HG03457 (cell line): ENCODE measurements at regions not wholly inside any gene's neighbourhood (a gene's known extent, or its start where the extent isn't known, plus 50 kb on each side); places are given as distances from the start of the nearest gene placed in this dataset.
"Not testable (repeated sequence)": the region's sequence is repeated elsewhere in the genome, so short reads cannot be mapped to it uniquely, and the experiment has no call there.

Experiments
- ATAC-seq: cut with Tn5 transposase; IDR thresholded peaks from one replicate; pipeline ENCODE4 v1.9.1; 2021; ENCODE audit warnings: moderate number of reproducible peaks; ENCODE audit not compliant: unreplicated experiment

DNA sequence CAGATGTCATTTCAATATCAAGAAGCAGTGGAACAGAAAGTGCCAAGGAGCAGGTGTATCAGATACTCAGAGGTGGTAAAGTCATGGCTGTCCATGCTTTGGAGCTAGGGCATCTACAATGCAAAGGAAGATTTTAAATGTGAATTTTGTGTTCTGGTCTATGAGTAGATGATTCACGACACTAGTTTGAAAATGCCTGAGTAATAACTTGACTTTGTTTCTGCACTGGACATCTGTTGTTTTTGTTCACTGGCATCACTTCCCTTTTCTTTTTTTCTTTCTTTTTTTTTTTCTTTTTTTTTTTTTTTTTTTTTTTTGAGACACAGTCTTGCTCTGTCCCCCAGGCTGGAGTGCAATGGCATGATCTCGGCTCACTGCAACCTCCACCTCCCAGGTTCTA lies 460.7 kb upstream of the PAPPA start:
- not testable (repeated sequence) for ATAC-seq

DNA sequence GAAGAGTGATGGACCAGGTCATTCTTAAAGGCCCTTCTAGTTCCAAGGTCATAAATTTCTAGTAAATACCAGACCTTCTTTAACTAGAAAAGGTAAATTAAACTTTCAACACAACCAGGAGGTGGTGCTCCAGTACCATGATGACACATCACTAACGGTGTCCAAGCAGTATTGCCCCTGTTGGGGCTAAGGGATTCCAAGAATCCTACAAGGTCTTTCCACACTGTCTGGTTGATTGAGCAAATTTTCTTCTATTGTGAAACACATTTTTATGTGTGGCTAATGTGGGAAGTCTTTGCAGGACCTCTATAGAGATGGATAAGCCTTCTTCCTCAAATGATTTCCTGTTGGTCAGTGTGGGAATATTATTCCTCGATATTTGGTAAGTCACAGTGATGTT lies 459.6 kb upstream of the PAPPA start:
- no peak for ATAC-seq

DNA sequence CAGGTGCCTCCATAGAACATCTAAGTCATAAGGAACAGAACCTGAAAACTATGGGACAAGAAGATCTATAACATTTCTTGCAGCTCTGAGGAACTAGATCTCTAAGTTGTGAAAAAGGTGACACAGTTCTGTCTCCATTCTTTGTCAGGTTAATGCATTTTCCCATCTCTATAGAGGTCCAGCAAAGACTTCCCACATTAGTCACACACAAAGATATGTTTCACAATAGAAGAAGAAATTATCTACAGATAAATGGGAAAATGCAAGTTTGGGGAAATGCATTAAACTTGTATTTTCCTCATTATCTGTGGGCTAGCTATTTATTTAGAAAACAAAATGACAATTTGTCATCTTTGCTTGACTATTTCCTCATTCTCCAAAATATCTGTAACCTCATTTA lies 458.6 kb upstream of the PAPPA start:
- no peak for ATAC-seq

DNA sequence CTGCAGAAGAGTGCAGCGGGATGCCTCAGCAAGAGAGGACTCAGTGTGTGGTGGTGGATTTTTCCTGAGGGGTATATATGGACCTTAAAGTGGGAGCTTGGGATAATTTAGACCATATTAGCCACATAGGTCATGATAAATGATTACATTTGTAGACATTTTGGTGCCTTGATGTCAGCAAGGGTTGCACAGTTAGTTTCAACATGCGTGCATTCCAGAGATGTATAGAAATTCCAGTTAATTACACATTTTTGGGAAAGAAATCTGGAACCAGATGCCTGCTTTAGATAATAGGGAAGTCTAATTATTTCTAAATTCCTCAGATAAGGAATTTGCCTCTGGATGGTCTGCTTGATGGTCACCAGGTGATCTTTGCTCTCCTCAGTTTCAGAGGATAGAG lies 440.6 kb upstream of the PAPPA start:
- ATAC-seq: no peak

DNA sequence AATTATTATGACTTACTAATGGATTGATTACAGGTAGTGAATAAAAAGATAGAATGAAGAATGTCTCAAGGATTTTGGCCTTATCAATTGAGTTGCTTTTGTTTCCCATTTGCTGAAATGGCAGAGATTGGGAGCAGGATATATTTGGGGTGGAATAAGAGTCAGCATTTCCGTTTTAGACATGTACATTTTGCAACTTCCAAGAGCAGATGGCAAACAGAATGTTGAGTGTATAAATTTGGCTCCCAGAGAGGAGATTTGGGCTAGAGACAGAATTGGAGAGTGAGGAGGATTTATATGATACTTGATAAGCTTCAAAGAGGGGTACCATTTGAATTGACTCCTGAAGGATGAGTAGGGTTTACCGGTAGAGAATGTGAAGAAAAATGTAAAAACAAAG lies 437.9 kb upstream of the PAPPA start:
- ATAC-seq: no peak

DNA sequence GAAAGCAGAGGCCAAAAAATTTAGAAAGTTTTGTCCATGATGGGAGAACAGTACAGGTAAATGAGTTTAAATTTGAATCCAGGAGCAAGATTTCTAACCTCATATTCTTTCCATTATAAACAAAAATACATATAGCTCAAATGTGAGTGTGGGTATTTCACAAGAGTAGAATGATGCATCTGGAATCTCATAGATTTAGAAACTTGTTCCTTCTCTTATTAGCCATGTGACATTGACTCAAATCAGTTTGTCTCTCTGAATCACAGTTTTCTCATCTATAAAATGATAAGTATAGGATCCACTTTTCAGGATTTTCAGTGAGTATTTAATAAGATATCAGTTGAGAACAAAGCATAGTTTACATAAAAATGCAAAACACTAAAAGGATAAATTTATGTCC lies 436.3 kb upstream of the PAPPA start:
- no peak for ATAC-seq

DNA sequence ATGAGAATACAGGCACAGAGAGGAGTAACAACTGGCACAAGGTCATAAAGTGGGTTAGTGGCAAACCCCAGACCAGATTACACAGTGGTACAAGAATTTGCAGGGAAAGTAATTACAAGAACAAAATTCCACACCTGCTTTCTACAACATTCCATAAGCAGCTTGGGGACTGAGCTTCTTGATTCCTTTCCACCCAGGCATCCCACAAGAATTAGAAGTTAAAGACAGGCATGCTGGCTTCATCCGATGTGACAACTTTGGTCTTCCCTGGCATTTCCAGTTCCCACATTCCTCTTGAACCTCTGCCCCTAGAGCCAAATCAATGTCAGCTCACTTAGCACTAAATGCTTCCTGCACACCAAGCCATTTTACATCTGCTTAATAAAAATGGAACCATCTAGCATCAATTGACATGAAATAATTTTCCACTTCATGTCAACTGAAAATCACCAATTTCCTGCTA lies 435.8 kb upstream of the PAPPA start:
- ATAC-seq: no peak

DNA sequence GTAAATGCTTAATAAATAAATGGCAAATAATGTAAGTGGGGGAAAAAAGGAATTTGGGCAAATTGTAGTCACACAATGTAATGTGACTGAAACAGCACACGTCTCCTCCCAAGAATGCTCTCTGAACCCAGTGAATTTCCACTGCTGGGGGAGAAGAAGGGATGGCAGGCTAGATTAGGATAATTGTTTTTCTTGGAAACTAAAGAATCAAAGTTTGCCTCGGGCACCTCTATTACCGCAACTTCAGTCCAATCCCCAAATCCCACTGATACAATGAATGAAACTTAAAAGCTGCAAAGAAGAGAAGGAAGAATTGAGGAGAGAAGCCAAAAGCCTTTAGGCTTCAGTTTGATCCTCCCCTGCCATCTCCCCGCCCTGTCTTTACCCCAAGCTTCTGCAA lies 423.2 kb upstream of the PAPPA start:
- no peak for ATAC-seq

DNA sequence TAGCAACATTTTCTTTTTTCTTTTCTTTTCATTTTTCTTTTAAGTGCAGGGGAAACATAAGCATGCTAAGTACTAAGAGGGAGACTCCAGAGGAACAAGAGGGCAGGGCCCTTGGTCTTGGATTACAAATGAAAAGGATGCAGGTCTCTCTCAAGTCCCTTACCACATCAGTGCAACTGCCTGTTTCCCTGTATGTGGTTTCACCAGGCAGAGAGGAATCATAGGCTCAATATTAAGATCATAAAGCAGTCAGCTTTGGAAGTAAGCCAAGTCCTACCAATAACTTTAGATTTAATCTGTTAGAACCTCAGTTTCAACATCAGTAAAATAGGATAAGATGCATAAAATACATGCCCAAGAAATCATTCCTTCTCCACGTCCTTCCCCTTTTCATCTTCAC lies 422.7 kb upstream of the PAPPA start:
- no peak for ATAC-seq

DNA sequence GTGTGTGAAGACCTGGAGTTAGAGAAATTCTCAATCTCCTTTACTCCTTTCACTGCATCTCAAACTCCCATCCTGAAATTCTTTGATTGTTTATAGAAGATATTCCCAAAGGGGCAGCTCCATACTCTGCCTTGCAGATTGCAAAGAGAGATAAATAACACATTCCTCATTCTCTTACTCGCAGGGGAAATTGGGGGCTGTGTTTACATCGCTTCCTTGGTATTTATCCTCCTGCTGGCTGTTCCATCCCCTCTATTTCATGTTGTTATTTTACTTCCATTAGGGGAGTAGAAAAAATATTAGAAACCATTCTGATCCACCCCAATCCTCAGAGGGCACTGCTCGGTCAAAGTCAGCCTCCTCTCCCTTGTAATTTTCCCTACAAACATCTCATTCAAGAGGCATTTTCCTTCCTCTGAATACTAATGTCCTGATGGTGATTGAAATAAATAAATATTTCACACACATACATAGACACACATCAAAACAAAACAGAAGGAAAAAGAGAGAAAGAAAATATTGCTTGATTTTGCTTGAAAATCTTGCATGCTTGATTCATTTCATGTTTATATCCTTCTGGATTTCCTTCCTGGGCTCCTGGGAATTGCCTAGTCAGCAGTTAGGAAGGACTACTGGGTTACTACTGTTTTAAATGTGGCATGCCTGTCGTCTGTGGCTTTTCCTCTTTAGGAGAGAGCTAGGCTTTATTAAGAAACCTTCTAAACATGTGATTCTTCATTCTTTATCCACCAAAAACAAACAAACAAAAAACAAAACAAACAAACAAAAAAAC lies 420.1 kb upstream of the PAPPA start:
- ATAC-seq: no peak

DNA sequence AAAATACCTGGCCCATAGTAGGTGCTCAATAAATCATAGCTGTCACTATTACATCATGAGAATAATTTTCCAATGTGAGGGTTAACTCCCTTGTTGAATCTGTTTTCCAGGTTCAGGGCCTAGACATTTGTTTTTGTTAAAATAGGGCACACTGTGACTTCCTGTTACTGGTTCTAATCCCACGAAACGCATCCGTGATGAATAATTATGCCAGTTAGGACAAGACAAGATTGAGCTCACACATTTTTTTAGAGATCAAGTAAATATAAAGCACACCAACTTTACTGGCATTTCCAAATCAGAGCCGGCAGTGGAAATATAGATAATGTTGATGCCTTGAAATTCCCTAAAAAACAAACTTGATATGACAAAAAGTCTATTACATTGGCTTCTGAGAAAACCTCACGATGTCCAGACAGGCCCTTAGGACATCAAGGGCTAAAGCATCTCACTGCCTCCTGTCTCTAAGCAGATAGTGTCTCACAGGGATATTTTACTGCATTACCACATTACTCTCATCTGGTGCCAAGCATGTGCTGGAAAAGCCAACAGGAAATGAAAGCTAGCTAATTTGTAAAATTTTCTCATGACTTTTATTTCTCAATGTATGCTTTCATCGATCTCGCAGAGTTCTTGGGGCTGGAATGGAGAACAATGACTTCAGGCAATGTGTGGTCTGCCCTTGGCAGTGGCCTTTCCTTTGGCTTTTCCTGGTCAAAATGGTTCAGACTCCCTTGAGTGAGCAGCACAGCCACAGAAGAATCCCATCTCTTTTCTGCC lies 414.3 kb upstream of the PAPPA start:
- ATAC-seq: no peak

DNA sequence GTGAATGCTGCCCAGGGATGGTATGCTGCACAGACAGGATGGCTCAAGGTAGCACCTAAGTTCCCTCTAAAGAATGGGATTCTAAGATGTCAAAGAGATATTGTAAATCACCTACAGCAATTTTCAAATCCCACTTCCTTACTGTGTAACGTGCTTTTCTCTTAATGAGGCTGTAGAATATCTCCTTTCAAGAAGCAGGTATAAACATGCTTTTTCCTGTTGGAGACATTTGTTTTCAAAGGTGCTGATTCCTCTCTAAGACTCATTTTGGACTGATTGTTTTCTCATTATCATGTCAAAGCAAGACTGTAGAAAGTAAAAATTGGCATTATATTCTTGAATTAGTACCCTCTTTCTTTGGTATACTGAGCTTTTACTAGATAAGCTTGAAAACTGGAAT lies 412.6 kb upstream of the PAPPA start:
- no peak for ATAC-seq

DNA sequence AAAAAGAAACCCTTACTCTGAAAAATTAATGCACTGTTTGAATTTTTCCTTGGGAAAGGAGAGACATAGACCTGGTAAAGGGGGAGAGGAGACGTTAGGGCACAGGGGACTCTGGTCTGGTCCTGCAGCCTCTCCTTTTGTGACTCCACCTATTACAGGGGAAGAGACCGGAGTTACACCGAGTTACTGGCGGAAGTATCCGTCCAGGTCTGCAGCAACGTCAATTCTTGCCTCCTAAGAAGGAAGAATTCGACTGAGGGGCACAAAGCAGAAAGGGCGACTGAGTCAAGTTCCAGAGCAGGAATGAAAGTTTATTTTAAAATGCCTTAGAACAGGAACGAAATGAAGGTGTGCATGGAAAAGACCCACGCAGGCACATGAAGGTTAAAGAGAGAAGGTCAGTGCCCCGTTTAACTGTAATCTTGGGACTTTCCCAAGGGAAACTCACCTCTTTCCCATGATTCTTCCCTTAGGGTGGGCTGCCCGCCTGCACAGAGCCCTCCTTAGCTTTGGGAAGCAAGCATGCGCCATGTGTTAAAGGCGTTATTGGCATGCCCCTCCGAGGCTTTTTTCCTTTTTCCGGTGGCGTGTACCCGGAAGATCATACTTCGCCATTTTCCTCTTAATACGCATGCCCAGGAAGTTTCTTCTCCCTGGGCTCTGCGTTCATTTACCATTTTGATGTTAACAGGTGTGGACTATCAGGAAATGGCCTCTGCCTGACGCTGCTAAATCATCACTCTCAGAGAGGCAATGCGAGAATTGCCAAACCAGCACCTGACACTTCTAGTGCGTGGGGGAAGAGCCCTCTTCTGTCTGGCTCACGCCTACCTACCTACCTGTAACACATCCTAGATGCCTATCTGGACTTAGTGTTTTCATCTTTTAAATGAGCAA lies 409.6 kb upstream of the PAPPA start:
- ATAC-seq: no peak

DNA sequence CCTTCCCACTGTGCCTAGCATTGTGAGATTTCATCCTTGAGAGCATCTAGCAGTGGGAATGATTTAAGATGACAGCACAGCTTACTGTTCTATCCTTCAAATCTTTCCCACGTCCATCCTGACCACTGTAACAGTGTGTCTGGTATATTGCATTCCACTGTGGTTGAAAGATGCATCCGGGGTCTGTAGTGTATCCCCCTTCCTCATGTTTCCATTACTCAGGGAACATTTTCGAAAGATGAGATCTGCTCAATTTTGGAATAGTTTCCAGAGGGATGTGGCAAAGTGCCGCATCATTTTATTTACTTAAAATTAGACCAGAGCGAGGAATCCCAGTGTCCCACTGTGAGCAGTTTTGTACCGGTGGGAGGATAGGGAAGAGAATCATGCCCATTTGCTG lies 407.1 kb upstream of the PAPPA start:
- no peak for ATAC-seq

DNA sequence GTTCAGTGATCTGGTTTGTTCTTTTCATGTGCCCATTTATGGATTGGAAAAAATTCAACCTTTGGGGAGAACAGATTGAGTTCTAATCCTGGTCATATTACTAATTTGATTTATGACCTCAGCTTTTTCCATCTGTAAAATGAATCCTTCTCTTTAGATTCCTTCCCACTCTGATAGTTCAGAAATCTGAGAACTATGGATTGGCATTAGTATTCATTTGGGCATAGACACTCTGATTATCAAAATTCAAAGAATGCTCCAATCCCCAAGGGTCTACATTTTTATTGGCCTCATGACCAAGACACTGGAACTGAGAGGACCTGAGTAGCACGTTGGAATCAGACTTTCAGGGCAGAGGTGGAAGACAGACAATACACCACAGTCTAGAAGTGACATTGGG lies 405.9 kb upstream of the PAPPA start:
- no peak for ATAC-seq

DNA sequence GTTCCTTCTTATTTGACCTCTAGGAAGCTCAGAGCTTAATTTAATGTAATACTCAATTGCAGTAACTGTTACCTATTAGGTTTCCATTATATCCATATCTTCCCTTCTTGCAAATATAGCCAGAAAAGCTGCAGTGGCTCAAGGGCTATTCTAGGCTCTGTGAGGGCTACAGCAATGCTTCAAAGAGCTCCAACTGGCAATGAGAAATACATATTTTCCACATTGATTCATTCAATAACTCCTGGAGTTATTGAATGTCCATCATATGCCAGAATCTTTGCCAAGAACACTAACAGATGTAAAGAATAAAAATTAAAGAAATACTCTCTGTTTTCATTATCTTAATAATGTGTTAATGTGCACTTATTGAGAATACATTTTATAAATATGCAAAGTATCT lies 396.9 kb upstream of the PAPPA start:
- ATAC-seq: no peak

DNA sequence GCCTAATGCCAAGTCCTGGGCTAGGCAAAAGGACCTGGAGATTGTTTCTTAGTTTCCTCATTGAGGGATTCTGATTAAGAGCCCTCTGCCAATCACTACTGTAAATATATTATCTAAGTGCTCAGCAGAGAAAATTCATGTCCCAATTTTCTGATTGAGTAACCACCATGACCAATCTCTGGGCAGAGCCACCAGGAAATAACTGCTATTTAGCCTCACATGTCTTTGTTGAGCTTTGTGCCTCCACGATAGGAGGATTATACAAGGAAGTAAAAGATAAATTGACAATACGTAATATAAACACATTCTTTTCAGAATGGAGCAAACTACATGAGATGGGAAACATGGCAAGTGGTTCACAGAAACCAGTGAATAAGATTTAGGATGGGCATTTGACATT lies 396.1 kb upstream of the PAPPA start:
- ATAC-seq: no peak

DNA sequence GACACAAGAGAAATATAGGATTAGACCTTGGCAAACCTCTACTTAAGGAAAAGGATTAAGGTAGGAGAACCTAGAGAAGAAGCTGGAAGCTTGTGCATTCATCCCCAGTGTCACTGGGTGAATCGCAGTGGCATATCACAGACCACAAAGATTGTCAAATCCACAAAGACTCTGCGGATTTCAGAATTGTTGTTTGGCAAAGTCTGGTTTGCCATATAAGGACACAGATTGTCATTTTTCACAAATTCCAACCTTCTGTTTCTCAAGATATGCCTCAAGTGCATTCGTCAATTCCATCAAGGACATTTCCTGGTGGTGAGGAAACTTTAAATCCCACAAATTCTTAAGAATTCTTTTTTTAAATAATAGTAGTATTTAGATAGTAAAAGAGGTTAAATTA lies 395.1 kb upstream of the PAPPA start:
- no peak for ATAC-seq

DNA sequence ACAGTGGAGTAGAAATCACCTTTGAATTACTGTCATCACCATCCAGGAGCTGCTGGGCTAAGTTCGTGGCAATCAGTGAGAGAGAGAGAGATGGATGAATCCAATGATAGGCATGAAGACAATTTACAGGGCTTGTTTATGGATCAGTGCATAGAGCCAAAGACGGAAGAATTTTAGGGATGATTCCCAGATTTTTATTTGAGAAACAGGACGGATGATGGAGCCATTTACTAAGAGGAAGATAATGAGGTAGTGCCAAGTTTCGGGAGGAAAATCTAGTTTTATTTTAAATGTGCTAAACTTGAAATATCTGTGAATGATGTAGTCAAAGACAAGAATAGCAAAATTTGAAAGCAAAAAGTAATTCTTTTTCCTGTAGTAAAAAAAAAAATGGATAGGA lies 394.2 kb upstream of the PAPPA start:
- no peak for ATAC-seq

DNA sequence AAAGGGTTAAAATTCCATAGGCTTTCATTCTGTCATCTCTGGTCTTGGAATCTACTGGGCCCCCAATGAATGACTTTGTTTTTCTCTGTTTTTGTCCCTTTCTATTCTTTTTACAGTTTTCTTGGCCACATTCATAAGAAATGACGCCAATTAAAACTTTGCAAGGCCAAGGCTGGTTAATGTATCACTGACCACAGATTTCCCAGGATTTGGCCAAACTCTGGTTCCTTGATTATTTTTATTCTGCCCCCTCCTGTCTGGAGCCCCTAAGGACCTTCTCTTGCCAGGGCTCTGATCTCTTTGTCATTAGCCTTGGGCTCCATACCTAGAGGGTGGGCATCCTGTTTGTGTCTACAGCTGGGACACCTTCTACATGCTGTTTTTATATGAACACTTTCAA lies 388.9 kb upstream of the PAPPA start:
- no peak for ATAC-seq

DNA sequence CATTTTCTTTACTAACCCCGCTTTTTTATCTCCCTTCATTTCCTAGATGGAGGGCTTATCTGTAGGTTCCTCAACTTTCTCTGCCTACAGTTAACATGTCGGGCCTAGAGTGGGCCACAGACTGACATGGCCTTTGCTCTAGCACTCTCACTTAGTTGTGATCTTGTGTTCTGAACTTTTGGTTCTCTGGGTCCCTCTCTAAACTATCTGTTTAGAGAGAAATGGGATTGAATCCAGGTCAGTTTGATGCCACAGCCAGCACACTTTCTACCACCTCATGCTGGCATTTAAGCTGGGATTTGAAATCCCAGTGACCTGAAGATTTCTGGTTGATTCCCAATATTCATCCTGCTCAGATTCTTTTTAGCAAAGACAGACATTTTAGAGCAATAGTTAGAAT lies 388.5 kb upstream of the PAPPA start:
- ATAC-seq: no peak
